ENCODE measurements at regions not wholly inside any gene's neighbourhood (a gene's known extent, or its start where the extent isn't known, plus 50 kb on each side); places are given as distances from the start of the nearest gene placed in this dataset.
"Not testable (repeated sequence)": the region's sequence is repeated elsewhere in the genome, so short reads cannot be mapped to it uniquely, and the experiment has no call there.

GRCh38 chr6:51321477-51321876, 502.8 kb downstream of the TFAP2B start:
- DNase-seq (ENCODE audit: low spot score); H3K9me3 ChIP-seq (ENCODE audit: low read length); FAIRE-seq; H3K9ac ChIP-seq (ENCODE audit: insufficient read depth, low read depth, low read length); H3K27ac ChIP-seq (ENCODE audit: extremely low read length, insufficient read depth, low read length); intact Hi-C loops (cut with micrococcal nuclease; ENCODE audit: unreplicated experiment); H4K20me1 ChIP-seq (ENCODE audit: insufficient read depth, low read length); H3K4me2 ChIP-seq (ENCODE audit: low read depth, low read length); H3K27me3 ChIP-seq (ENCODE audit: control insufficient read depth in 1 of 2, insufficient read depth in 2 of 2, low read length in 2 of 2); ATAC-seq; H2AFZ ChIP-seq (ENCODE audit: low read length); H3K79me2 ChIP-seq (ENCODE audit: insufficient read depth, low read length); POLR2A ChIA-PET; in situ Hi-C loops (cut with HindIII; ENCODE audit: extremely low pct_ligation_motif_present, low pct_unique_long_range_greater_than_20kb); H3K4me3 ChIP-seq (replicated peaks in 1 of 3; ENCODE audit: insufficient read depth in 1 of 3, low read depth in 2 of 3, low read length in 3 of 3); BruUV-seq (replicated peaks); H3K4me1 ChIP-seq (ENCODE audit: insufficient read depth, low read length); CTCF ChIA-PET (ENCODE audit: low intra/inter-chr PET ratio, low total read pairs); H3K36me3 ChIP-seq (replicated peaks in 1 of 2; ENCODE audit: control insufficient read depth in 1 of 2, insufficient read depth in 2 of 2, low read length in 2 of 2): not testable (repeated sequence)
- TF ChIP-seq ZNF431 (CRISPR knock-in tag; IDR thresholded peaks at IDR 0.05; ENCODE audit: borderline replicate concordance, low read depth): 0 out of 2 replicates have a peak, but pooled peaks have one; percentile 59
- 31% methylated on average over 3 of the region's 3 CpGs for WGBS (ENCODE audit: low lambda C conversion rate)

DNA sequence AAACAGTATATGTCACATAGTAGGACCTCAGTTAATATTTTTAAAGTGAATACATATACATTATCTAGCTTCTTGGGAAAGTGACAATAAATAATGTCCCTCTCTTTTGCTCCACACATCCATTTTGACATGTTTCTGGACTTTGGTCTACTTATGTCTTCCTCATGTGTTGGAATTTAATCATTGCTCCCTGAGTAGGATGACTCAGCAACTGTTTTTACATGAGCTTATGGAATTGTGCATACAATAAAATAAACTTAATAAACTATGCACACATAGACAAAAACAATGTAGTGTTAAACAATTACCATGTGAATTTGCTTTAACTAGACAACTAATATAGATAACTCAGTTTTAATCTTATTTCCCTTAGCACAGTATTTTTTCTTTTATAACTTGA, 503.8 kb downstream of the TFAP2B start:
- TF ChIP-seq, protein P1, sequence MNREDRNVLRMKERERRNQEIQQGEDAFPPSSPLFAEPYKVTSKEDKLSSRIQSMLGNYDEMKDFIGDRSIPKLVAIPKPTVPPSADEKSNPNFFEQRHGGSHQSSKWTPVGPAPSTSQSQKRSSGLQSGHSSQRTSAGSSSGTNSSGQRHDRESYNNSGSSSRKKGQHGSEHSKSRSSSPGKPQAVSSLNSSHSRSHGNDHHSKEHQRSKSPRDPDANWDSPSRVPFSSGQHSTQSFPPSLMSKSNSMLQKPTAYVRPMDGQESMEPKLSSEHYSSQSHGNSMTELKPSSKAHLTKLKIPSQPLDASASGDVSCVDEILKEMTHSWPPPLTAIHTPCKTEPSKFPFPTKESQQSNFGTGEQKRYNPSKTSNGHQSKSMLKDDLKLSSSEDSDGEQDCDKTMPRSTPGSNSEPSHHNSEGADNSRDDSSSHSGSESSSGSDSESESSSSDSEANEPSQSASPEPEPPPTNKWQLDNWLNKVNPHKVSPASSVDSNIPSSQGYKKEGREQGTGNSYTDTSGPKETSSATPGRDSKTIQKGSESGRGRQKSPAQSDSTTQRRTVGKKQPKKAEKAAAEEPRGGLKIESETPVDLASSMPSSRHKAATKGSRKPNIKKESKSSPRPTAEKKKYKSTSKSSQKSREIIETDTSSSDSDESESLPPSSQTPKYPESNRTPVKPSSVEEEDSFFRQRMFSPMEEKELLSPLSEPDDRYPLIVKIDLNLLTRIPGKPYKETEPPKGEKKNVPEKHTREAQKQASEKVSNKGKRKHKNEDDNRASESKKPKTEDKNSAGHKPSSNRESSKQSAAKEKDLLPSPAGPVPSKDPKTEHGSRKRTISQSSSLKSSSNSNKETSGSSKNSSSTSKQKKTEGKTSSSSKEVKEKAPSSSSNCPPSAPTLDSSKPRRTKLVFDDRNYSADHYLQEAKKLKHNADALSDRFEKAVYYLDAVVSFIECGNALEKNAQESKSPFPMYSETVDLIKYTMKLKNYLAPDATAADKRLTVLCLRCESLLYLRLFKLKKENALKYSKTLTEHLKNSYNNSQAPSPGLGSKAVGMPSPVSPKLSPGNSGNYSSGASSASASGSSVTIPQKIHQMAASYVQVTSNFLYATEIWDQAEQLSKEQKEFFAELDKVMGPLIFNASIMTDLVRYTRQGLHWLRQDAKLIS (CRISPR knock-in tag; IDR thresholded peaks at IDR 0.05): no peak
- TF ChIP-seq NFE2L2 (IDR thresholded peaks at IDR 0.05; ENCODE audit: low read length): peak; percentile 96
- peak; percentile 53; the same call in 1 of the 2 replicates for TF ChIP-seq NFE2 (CRISPR knock-in tag; IDR thresholded peaks at IDR 0.05)
- peak; percentile 32; the same call in 1 of the 2 replicates for TF ChIP-seq HNF4A (CRISPR knock-in tag; IDR thresholded peaks at IDR 0.05)
- peak; percentile 63 to 77 for TF ChIP-seq MAFK (conservative IDR thresholded peaks at IDR 0.05 in 1 of 2, IDR thresholded peaks at IDR 0.05 in 1 of 2; ENCODE audit: low read length in 2 of 2)
- no peak for TF ChIP-seq NONO (IDR thresholded peaks at IDR 0.05)
- TF ChIP-seq NONO (CRISPR knock-in tag; conservative IDR thresholded peaks at IDR 0.05): no peak
- TF ChIP-seq MAFF (IDR thresholded peaks at IDR 0.05; ENCODE audit: low read depth, low read length): peak; percentile 62
- no peaks in the 10 kb centered on the region for H3K27me3 ChIP-seq (ENCODE audit: control insufficient read depth in 1 of 2, insufficient read depth in 2 of 2, low read length in 2 of 2)
- FAIRE-seq (no peak), DNase-seq (ENCODE audit: low spot score) (peak; percentile 38), ATAC-seq (no peak)
- no peak overlapping the region for H3K4me3 ChIP-seq (replicated peaks in 1 of 3; ENCODE audit: insufficient read depth in 1 of 3, low read depth in 2 of 3, low read length in 3 of 3)
- CTCF ChIA-PET (ENCODE audit: low intra/inter-chr PET ratio, low total read pairs): no interaction called here
- intact Hi-C loops (cut with micrococcal nuclease; ENCODE audit: unreplicated experiment) (no loop called here), in situ Hi-C loops (cut with HindIII; ENCODE audit: extremely low pct_ligation_motif_present, low pct_unique_long_range_greater_than_20kb) (no loop called here)
- no peaks in the 10 kb centered on the region for H3K9me3 ChIP-seq (ENCODE audit: low read length)
- no peaks in the 10 kb centered on the region for H3K36me3 ChIP-seq (replicated peaks in 1 of 2; ENCODE audit: control insufficient read depth in 1 of 2, insufficient read depth in 2 of 2, low read length in 2 of 2)
- BruUV-seq (replicated peaks): no TSS peak
- no peak overlapping the region for H3K9ac ChIP-seq (ENCODE audit: insufficient read depth, low read depth, low read length)
- H2AFZ ChIP-seq (ENCODE audit: low read length): no peak overlapping the region
- no peak overlapping the region for H3K4me2 ChIP-seq (ENCODE audit: low read depth, low read length)
- no peaks in the 10 kb centered on the region for H3K79me2 ChIP-seq (ENCODE audit: insufficient read depth, low read length)
- no peak overlapping the region for H3K27ac ChIP-seq (ENCODE audit: extremely low read length, insufficient read depth, low read length)
- H4K20me1 ChIP-seq (ENCODE audit: insufficient read depth, low read length): no peaks in the 10 kb centered on the region
- POLR2A ChIA-PET: no interaction called here
- H3K4me1 ChIP-seq (ENCODE audit: insufficient read depth, low read length): no peaks in the 10 kb centered on the region
